IMR-90 (cell line): ENCODE measurements at regions not wholly inside any gene's neighbourhood (a gene's known extent, or its start where the extent isn't known, plus 50 kb on each side); places are given as distances from the start of the nearest gene placed in this dataset.

Experiments used
- NFE2L2 ChIP-seq: fragments of 150-350 bp; IDR thresholded peaks from 2 replicates; pipeline ENCODE4 v1.6.1; 2016; ENCODE audit warnings: low read depth, mild to moderate bottlenecking, low read length
- POLR2A ChIP-seq: IDR thresholded peaks from 2 replicates; pipeline ENCODE4 v1.6.1; 2012; ENCODE audit warnings: mild to moderate bottlenecking, low read depth, low read length
- TF ChIP-seq, protein P1 (sequence below): conservative IDR thresholded peaks from 2 replicates; pipeline ENCODE4 v1.5.1; 2012; ENCODE audit warnings: mild to moderate bottlenecking, low read depth, low read length, improper control_type of control experiment

- TF ChIP-seq, protein P1, sequence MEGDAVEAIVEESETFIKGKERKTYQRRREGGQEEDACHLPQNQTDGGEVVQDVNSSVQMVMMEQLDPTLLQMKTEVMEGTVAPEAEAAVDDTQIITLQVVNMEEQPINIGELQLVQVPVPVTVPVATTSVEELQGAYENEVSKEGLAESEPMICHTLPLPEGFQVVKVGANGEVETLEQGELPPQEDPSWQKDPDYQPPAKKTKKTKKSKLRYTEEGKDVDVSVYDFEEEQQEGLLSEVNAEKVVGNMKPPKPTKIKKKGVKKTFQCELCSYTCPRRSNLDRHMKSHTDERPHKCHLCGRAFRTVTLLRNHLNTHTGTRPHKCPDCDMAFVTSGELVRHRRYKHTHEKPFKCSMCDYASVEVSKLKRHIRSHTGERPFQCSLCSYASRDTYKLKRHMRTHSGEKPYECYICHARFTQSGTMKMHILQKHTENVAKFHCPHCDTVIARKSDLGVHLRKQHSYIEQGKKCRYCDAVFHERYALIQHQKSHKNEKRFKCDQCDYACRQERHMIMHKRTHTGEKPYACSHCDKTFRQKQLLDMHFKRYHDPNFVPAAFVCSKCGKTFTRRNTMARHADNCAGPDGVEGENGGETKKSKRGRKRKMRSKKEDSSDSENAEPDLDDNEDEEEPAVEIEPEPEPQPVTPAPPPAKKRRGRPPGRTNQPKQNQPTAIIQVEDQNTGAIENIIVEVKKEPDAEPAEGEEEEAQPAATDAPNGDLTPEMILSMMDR = no peak
- TF ChIP-seq NFE2L2 = no peak
- no peak for TF ChIP-seq POLR2A
Measured at GRCh38 chr4:170724191-170724590, 634.4 kb upstream of the AADAT start.
